H1 (cell line): ENCODE measurements at regions not wholly inside any gene's neighbourhood (a gene's known extent, or its start where the extent isn't known, plus 50 kb on each side); places are given as distances from the start of the nearest gene placed in this dataset.

Experiments
- CTCF ChIA-PET: fragments of 300-600 bp; sonication (Branson Sonifier 250); formaldehyde crosslinking; loops from one replicate; lab custom pipeline; 2021; ENCODE audit not compliant: partially characterized antibody; lab: Charles Lee
- POLR2A ChIA-PET: fragments of 300-600 bp; sonication (Branson Sonifier 250); formaldehyde crosslinking; loops from one replicate; lab custom pipeline; 2021; ENCODE audit warnings: inconsistent platforms; ENCODE audit not compliant: partially characterized antibody; lab: Charles Lee
- DNase-seq, 2 experiments: peaks; one replicate each; pipeline versions ENCODE4 v3.0.0 to v3.0.0-alpha.2; 2010 to 2022; ENCODE audit warnings: low spot score in 2 of 2, low read depth in 1 of 2, mixed read lengths in 1 of 2
- FAIRE-seq: peaks from 2 replicates; lab custom pipeline; 2011; peaks lifted over from hg19 to GRCh38; lab: Jason Lieb, UNC
- H2AFZ ChIP-seq: 2 replicates; pipeline ENCODE4 v1.8.1; 2012; ENCODE audit warnings: low read length, inconsistent platforms
- H2AK5ac ChIP-seq: 2 replicates; pipeline ENCODE4 v1.6.1; 2013; ENCODE audit warnings: low read depth, low read length
- H2BK120ac ChIP-seq: replicated peaks from 2 replicates; pipeline ENCODE3; 2013; ENCODE audit warnings: low read depth, low read length, inconsistent platforms
- H2BK12ac ChIP-seq: 2 replicates; pipeline ENCODE4 v1.6.1; 2013; ENCODE audit warnings: low read depth, low read length
- H2BK15ac ChIP-seq: 2 replicates; pipeline ENCODE4 v1.6.1; 2013; ENCODE audit warnings: low read length
- H2BK20ac ChIP-seq: 2 replicates; pipeline ENCODE4 v1.6.1; 2013; ENCODE audit warnings: low read length
- H2BK5ac ChIP-seq: 2 replicates; pipeline ENCODE4 v1.6.1; 2013; ENCODE audit warnings: low read depth, low read length
- H3K14ac ChIP-seq: 2 replicates; pipeline ENCODE4 v1.6.1; 2013; ENCODE audit warnings: inconsistent platforms; ENCODE audit not compliant: insufficient read length
- H3K18ac ChIP-seq: 2 replicates; pipeline ENCODE4 v1.6.1; 2013; ENCODE audit warnings: low read length; ENCODE audit errors: extremely low read depth
- H3K23ac ChIP-seq: 2 replicates; pipeline ENCODE4 v1.6.1; 2013; ENCODE audit warnings: inconsistent platforms; ENCODE audit not compliant: insufficient read length
- H3K23me2 ChIP-seq: 2 replicates; pipeline ENCODE4 v1.6.1; 2013; ENCODE audit warnings: low read depth, low read length
- H3K27ac ChIP-seq: 2 replicates; pipeline ENCODE4 v1.6.1; 2011; ENCODE audit warnings: low read depth, low read length, inconsistent platforms
- H3K27me3 ChIP-seq, 4 experiments: replicated peaks in 1 of 4; 1 replicate in 1 of 4; 2 replicates in 3 of 4; pipeline versions ENCODE4 v1.6.1 to v1.8.1; 2011 to 2013; ENCODE audit warnings: low read length in 3 of 4, mild to moderate bottlenecking in 3 of 4, inconsistent platforms in 2 of 4, mixed read lengths in 2 of 4, moderate library complexity in 1 of 4; ENCODE audit not compliant: control insufficient read depth in 3 of 4, insufficient read depth in 3 of 4; ENCODE audit errors: extremely low read depth in 1 of 4
- H3K36me3 ChIP-seq, 4 experiments: 2 replicates each; pipeline versions ENCODE4 v1.6.1 to v1.8.1; 2011 to 2013; ENCODE audit warnings: mild to moderate bottlenecking in 4 of 4, low read length in 3 of 4, moderate library complexity in 2 of 4, control low read depth in 1 of 4, inconsistent platforms in 1 of 4; ENCODE audit not compliant: insufficient read depth in 4 of 4, control insufficient read depth in 2 of 4
- H3K4ac ChIP-seq: replicated peaks from 2 replicates; pipeline ENCODE3; 2013; ENCODE audit warnings: low read length, low read depth, mixed read lengths, inconsistent platforms; ENCODE audit not compliant: insufficient read length
- H3K4me1 ChIP-seq, 4 experiments: replicated peaks in 1 of 4; 1 replicate in 1 of 4; 2 replicates in 3 of 4; pipeline versions ENCODE4 v1.6.1 to v1.8.1; 2011 to 2013; ENCODE audit warnings: low read length in 3 of 4, inconsistent platforms in 2 of 4, mixed read lengths in 1 of 4; ENCODE audit not compliant: insufficient read depth in 4 of 4, control insufficient read depth in 3 of 4
- H3K4me2 ChIP-seq, 2 experiments: 2 replicates each; pipeline versions ENCODE4 v1.6.1 to v1.8.1; 2011 to 2013; ENCODE audit warnings: low read depth in 2 of 2, low read length in 2 of 2, control low read depth in 1 of 2, inconsistent platforms in 1 of 2, mild to moderate bottlenecking in 1 of 2; ENCODE audit not compliant: insufficient read depth in 1 of 2
- H3K4me3 ChIP-seq, 4 experiments: fragments of 200-600, 300-600 bp in 1 of 4; sonication (generic), shearing (Covaris generic), sonication (Bioruptor Twin) in 1 of 4; 2 replicates each; pipeline versions ENCODE4 v1.5.1 to v1.8.1; 2011 to 2016; ENCODE audit warnings: low read length in 4 of 4, low read depth in 3 of 4, control low read depth in 2 of 4, inconsistent platforms in 2 of 4, mild to moderate bottlenecking in 2 of 4, mixed read lengths in 1 of 4, moderate library complexity in 1 of 4; ENCODE audit not compliant: insufficient read depth in 2 of 4; ENCODE audit errors: extremely low read depth in 1 of 4
- H3K56ac ChIP-seq: replicated peaks from 2 replicates; pipeline ENCODE3; 2013; ENCODE audit warnings: low read depth, mild to moderate bottlenecking, mixed read lengths, low read length, inconsistent platforms; ENCODE audit not compliant: insufficient read length
- H3K79me1 ChIP-seq: 2 replicates; pipeline ENCODE4 v1.6.1; 2013; ENCODE audit warnings: low read depth, low read length, control low read depth
- H3K79me2 ChIP-seq, 2 experiments: 2 replicates each; pipeline versions ENCODE4 v1.6.1 to v1.8.1; 2012 to 2013; ENCODE audit warnings: low read length in 2 of 2, mild to moderate bottlenecking in 2 of 2, inconsistent platforms in 1 of 2; ENCODE audit not compliant: insufficient read depth in 2 of 2, control insufficient read depth in 1 of 2
- H3K9ac ChIP-seq, 4 experiments: replicated peaks in 1 of 4; 1 replicate in 1 of 4; 2 replicates in 3 of 4; pipeline versions ENCODE4 v1.6.1 to v1.8.1; 2011 to 2013; ENCODE audit warnings: low read depth in 3 of 4, low read length in 3 of 4, control low read depth in 2 of 4, mild to moderate bottlenecking in 2 of 4, moderate library complexity in 2 of 4, inconsistent platforms in 1 of 4; ENCODE audit errors: extremely low read depth in 1 of 4
- H3K9me3 ChIP-seq, 2 experiments: 2 replicates each; pipeline versions ENCODE4 v1.6.1 to v1.8.1; 2012 to 2013; ENCODE audit warnings: mild to moderate bottlenecking in 2 of 2, moderate library complexity in 2 of 2, control low read depth in 1 of 2, inconsistent platforms in 1 of 2, low read depth in 1 of 2, low read length in 1 of 2, mixed read lengths in 1 of 2; ENCODE audit not compliant: insufficient read depth in 2 of 2
- H4K20me1 ChIP-seq, 2 experiments: replicated peaks in 1 of 2; 2 replicates each; pipeline versions ENCODE3 to v1.8.1; 2011 to 2013; ENCODE audit warnings: inconsistent platforms in 2 of 2, low read length in 2 of 2, mild to moderate bottlenecking in 1 of 2; ENCODE audit not compliant: insufficient read depth in 2 of 2, control insufficient read depth in 1 of 2
- H4K5ac ChIP-seq: 2 replicates; pipeline ENCODE4 v1.6.1; 2013; ENCODE audit warnings: low read length, low read depth, mixed read lengths, inconsistent platforms; ENCODE audit not compliant: insufficient read length
- H4K8ac ChIP-seq: 2 replicates; pipeline ENCODE4 v1.8.0; 2013; ENCODE audit warnings: mild to moderate bottlenecking, moderate library complexity, low read length, inconsistent platforms; ENCODE audit not compliant: insufficient read depth; ENCODE audit errors: extremely low read depth
- H4K91ac ChIP-seq: replicated peaks from 2 replicates; pipeline ENCODE3; 2013; ENCODE audit warnings: low read length, mixed read lengths, inconsistent platforms; ENCODE audit not compliant: insufficient read length
- CBX5 ChIP-seq: fragments of 300-800, 300-1000 bp; sonication (generic); IDR thresholded peaks from 2 replicates; pipeline ENCODE4 v1.7.1; 2016; ENCODE audit warnings: antibody characterized with exemption, low read length, low read depth
- CREB1 ChIP-seq: IDR thresholded peaks from 2 replicates; pipeline ENCODE4 v1.6.1; 2012; ENCODE audit warnings: inconsistent platforms
- GTF2F1 ChIP-seq: IDR thresholded peaks from 2 replicates; pipeline ENCODE4 v1.6.1; 2012; ENCODE audit warnings: low read depth, low read length, improper control_type of control experiment, borderline replicate concordance
- JUN ChIP-seq: IDR thresholded peaks from 2 replicates; pipeline ENCODE4 v1.6.1; 2011; ENCODE audit warnings: low read depth, mild to moderate bottlenecking, improper control_type of control experiment, low read length
- KDM4A ChIP-seq: IDR thresholded peaks from one replicate; pipeline ENCODE4 v1.7.1; 2012; ENCODE audit warnings: low read depth, mild to moderate bottlenecking, moderate library complexity, low read length, inconsistent platforms; ENCODE audit not compliant: severe bottlenecking
- NRF1 ChIP-seq: IDR thresholded peaks from 2 replicates; pipeline ENCODE4 v1.6.1; 2011; ENCODE audit warnings: mild to moderate bottlenecking, low read depth, low read length, improper control_type of control experiment
- PHF8 ChIP-seq: fragments of 200-600 bp; sonication (generic); conservative IDR thresholded peaks from 2 replicates; pipeline ENCODE4 v1.7.1; 2012; ENCODE audit warnings: low read depth, mild to moderate bottlenecking, inconsistent platforms, low read length, moderate library complexity
- RAD21 ChIP-seq, 2 experiments: IDR thresholded peaks in 1 of 2; conservative IDR thresholded peaks in 1 of 2; 2 replicates each; pipeline ENCODE4 v1.6.1; 2011; ENCODE audit warnings: low read depth in 2 of 2, low read length in 2 of 2, improper control_type of control experiment in 1 of 2, inconsistent platforms in 1 of 2, mild to moderate bottlenecking in 1 of 2, moderate library complexity in 1 of 2
- RNF2 ChIP-seq: fragments of 200-900, 300-1000 bp; sonication (generic); IDR thresholded peaks from 2 replicates; pipeline ENCODE4 v1.7.1; 2016; ENCODE audit warnings: borderline replicate concordance, low read depth, mild to moderate bottlenecking, antibody characterized with exemption, low read length; ENCODE audit not compliant: poor library complexity, severe bottlenecking; ENCODE audit errors: missing control alignments
- SIX5 ChIP-seq: IDR thresholded peaks from 2 replicates; pipeline ENCODE4 v1.6.1; 2011; ENCODE audit warnings: mild to moderate bottlenecking, low read depth, low read length
- SP1 ChIP-seq: IDR thresholded peaks from 2 replicates; pipeline ENCODE4 v1.6.1; 2011; ENCODE audit warnings: low read depth, low read length
- TEAD4 ChIP-seq: IDR thresholded peaks from 2 replicates; pipeline ENCODE4 v1.6.1; 2012; ENCODE audit warnings: low read depth, low read length, inconsistent platforms, mixed read lengths
- ZNF274 ChIP-seq: IDR thresholded peaks from 2 replicates; pipeline ENCODE4 v1.7.0; 2012; ENCODE audit warnings: low read length, borderline replicate concordance; ENCODE audit errors: extremely low read depth
- WGBS, 2 experiments: shearing (Covaris generic) in 1 of 2; methylation state at CpG; one replicate each; pipeline versions ENCODE4 v1.1.6 to v1.1.7; 2013 to 2015; ENCODE audit warnings: low lambda C conversion rate in 2 of 2, mixed read lengths in 2 of 2, inconsistent platforms in 1 of 2, low coverage in 1 of 2, missing lambda C conversion rate in 1 of 2; ENCODE audit not compliant: insufficient replicate concordance in 2 of 2, insufficient coverage in 1 of 2, insufficient read length in 1 of 2; ENCODE audit errors: extremely low coverage in 1 of 2, missing lambda C conversion rate in 1 of 2; 5-methylcytosine and 5-hydroxymethylcytosine counted together

DNA sequence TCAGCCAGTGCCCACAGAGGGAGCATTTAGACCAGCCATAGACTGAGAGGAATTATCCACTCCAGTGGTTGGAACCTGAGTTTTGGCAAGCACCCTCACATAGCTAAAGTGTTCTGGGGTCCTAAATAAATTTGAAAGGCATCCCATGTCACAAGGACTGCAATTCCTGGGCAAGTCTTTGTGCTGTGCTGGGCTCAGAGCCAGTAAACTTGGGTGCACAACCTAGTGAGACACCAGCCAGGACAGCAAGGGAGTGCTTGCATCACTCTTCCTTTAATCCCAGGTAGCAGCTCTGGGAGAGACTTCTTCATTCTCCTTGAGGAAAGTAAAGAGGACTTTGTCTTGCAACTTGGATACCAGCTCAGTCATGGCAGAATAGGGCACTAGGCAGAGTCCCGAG lies 142.0 kb upstream of the FSCB start:
- no peak overlapping the region for H3K18ac ChIP-seq
- H3K14ac ChIP-seq, result no peak overlapping the region
- H2BK12ac ChIP-seq, result no peak overlapping the region
- no peak for FAIRE-seq
- no peaks in the 10 kb centered on the region for H3K79me2 ChIP-seq
- no peaks in the 10 kb centered on the region for H3K36me3 ChIP-seq
- H2AK5ac ChIP-seq, result no peak overlapping the region
- H3K9me3 ChIP-seq, result no peaks in the 10 kb centered on the region
- H3K23me2 ChIP-seq, result no peaks in the 10 kb centered on the region
- CTCF ChIA-PET, result no interaction called here
- no peaks in the 10 kb centered on the region for H3K79me1 ChIP-seq
- H4K91ac ChIP-seq, result no peak overlapping the region
- H3K4me3 ChIP-seq, result no peak overlapping the region
- H4K5ac ChIP-seq, result no peak overlapping the region
- WGBS, 2 experiments, result 91% methylated on average over 1 of the region's 1 CpG; no CpG with 5 or more reads in 1 of the 2 experiments
- no peak overlapping the region for H3K56ac ChIP-seq
- H2BK20ac ChIP-seq, result no peak overlapping the region
- no peak overlapping the region for H3K27ac ChIP-seq
- no peak overlapping the region for H3K4ac ChIP-seq
- no peak overlapping the region for H3K23ac ChIP-seq
- no peaks in the 10 kb centered on the region for H3K4me1 ChIP-seq
- no peak overlapping the region for H3K9ac ChIP-seq
- H2BK120ac ChIP-seq, result no peak overlapping the region
- no peak for DNase-seq
- H4K8ac ChIP-seq, result no peak overlapping the region
- H2BK5ac ChIP-seq, result no peak overlapping the region
- H4K20me1 ChIP-seq, result no peaks in the 10 kb centered on the region
- no peaks in the 10 kb centered on the region for H3K27me3 ChIP-seq
- H2AFZ ChIP-seq, result 0 out of 2 replicates have a peak overlapping the region, but pooled peaks have one; percentile 27
- no peak for TF ChIP-seq TEAD4
- no peak for TF ChIP-seq RAD21 (IDR thresholded peaks at IDR 0.05 in 1 of 2, conservative IDR thresholded peaks at IDR 0.05 in 1 of 2; ENCODE audit: low read depth in 2 of 2, low read length in 2 of 2)
- no peak for TF ChIP-seq RNF2
- TF ChIP-seq PHF8, result no peak
- no peak for TF ChIP-seq CREB1
- no peak for TF ChIP-seq SP1
- no peak for TF ChIP-seq KDM4A
- TF ChIP-seq SIX5, result no peak
- TF ChIP-seq GTF2F1, result no peak
- no peak for TF ChIP-seq JUN
- no peak for TF ChIP-seq NRF1
- TF ChIP-seq CBX5, result no peak
- no peak for TF ChIP-seq ZNF274
- no peak overlapping the region for H3K4me2 ChIP-seq
- POLR2A ChIA-PET, result no interaction called here
- H2BK15ac ChIP-seq, result no peak overlapping the region
